HG02840 (cell line): ENCODE measurements at regions not wholly inside any gene's neighbourhood (a gene's known extent, or its start where the extent isn't known, plus 50 kb on each side); places are given as distances from the start of the nearest gene placed in this dataset.

Source experiments
- ATAC-seq: cut with Tn5 transposase; IDR thresholded peaks from one replicate; pipeline ENCODE4 v1.9.1; 2021; ENCODE audit warnings: mild to moderate bottlenecking, moderate library complexity, moderate number of reproducible peaks; ENCODE audit not compliant: unreplicated experiment, low FRiP score

DNA sequence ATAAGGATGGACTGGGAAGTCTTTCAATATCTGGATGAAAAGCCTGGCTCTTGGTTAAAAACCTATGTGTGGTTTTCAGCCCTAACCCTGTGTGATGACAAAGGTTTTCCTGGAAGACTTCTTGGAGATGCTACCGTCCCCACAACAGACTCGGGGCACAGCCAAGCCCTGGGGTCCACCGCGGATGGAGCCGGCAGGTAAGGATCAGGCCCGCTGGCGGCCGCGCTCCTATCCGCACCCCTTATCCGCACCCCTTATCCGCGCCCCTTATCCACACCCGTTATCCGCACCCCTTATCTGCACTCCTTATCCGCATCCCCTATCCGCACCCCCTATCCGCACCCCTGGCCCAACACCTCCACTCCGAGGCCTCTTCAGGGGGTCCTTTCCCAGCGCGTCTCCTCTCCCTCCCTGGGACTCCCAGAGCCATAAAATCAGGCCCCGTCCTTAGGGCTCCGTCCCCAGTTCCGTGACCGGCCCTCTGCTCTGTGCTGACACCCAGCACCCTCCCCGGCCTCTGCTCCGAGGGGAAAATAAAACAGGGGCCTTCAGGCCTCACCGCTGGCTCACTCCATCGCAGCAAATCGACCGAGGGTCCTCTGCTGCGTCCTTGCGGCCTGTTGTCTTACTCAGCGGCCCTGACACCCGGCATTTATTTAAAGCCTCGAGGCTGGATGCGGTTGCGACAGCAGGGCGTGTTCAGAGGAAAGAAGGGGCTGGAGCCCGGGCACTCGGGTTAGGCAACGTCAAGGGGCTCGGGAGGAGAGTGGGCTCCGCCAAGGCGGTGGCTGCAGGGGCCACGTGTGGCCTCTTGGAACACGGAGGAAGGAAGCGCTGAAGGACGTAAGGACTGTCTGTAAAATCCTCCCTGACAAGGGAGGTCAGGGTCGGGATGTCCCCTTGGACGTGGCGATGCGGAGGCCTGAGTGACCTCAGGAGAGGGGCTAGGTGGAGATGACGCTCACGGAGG, 215.1 kb upstream of the ADARB2 start:
- ATAC-seq = no peak

DNA sequence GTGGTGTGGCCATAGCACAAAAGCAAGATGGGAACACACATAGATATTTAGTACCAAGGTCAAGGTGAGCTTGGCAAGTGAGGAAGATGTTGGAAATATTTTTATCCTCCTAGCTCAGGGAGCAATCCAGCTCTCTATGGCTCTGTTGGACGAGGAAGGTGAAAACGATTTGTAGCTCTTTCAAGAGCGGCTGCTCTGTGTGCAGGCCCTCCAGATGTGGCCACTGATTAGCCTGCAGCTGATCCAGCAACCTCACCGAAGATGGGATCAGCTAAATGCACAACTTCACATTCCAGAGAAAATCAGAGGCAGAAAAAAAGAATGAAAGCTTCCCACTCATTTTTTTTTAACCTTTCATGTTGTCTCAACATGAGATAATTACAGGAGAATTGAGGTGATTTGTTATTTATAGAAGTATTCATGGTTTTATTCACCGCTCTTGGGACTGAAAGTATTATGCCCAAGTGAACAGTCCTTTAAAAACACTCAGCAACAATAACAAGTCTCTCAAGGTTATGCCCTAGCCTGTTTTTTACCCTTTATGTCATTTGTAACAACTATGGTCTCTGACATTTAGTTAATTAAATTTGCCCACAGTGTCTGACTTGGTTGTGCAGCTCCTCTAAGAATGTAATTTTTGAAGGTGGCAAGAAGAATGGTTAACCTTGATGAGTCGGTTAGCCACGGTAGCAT, 213.6 kb upstream of the ADARB2 start:
- no peak for ATAC-seq

- no peak for ATAC-seq
Measured at GRCh38 chr10:1947464-1948003, 210.2 kb upstream of the ADARB2 start.

DNA sequence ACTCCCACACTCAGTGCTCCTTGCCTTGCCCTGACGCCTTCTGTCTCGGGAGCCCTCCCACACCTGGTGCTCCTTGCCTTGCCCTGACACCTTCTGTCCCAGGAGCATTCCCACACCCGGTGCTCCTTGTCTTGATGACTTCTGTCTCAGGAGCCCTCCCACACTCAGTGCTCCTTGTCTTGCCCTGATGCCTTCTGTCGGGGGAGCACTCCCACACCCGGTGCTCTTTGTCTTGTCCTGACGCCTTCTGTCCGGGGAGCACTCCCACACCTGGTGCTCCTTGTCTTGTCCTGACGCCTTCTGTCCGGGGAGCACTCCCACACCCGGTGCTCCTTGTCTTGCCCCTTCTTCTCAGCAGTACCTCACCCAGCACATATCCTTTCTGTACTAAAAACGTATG, 207.2 kb upstream of the ADARB2 start:
- no peak for ATAC-seq

DNA sequence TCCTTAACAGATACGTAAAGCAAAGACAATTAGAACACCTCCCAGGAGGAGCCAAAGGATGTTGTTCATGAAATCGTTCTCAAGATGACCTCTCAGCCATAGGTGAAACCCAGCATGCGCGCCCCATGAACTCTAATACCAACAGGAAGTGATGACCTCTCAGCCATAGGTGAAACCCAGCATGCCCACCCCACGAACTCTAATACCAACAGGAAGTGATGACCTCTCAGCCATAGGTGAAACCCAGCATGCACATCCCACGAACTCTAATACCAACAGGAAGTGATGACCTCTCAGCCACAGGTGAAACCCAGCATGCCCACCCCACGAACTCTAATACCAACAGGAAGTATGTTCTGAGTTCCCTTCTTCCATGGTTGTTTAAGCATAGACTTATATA, 205.2 kb upstream of the ADARB2 start:
- no peak for ATAC-seq

DNA sequence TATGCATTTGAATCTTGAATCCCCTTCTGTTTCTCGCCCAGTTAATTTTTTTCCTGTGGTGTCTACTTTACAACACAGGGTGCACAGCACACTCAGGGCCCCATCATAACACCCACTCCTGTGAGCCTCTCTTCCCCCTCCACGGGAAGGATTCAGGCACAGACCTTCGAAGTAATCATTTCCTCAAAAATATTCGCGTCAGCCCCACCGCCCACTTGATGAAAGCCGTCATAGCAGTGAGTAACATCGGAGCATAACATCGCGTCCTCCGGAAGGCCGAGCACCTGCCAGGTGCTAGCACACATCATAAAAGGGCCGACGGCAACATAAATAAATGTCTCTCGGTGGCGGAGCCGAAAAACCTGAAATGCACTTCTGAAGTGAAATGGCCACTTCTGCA, 201.7 kb upstream of the ADARB2 start:
- no peak for ATAC-seq

GRCh38 chr10:1938317-1938716, 201.0 kb upstream of the ADARB2 start:
- no peak for ATAC-seq

- no peak for ATAC-seq
Measured at GRCh38 chr10:1935912-1936311, 198.6 kb upstream of the ADARB2 start.

DNA sequence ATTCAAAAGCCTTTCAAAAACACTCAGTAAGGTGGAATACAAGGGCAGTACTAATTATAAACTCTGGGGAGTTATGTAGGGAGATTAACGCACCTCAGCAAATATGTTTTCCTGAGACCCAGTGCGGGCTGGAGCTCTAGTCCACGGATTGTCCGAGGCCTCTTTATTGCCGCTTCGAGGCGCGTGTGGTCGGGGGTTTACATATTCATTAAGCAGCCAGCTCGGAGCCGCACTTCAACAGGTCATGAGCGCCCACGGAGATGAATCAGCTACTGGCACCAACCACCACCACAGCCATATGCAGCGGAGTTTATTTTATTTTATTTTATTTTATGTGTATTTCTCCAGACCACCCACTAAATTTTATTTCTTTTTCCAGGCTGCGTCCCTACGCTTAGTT, 195.9 kb upstream of the ADARB2 start:
- no peak for ATAC-seq

DNA sequence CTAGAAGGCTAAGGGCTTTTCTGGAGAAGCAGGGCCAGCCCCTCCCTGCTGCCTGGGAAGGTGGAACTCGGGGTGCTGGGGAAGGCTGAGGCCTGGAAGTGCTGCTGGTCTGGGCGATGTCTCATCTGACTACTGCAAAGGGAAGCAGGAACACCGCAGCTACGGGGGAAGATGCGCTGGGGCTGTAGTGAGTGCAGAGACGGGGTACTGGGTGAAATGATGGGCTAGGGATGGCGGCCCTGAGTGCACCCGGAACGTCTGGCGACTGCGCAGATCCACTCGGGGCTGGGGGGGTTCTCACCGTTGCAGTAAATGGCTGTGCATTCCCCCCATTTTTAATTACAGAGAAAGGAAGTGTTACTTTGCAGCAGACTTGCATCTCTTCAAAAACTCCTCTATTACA, 195.4 kb upstream of the ADARB2 start:
- no peak for ATAC-seq

GRCh38 chr10:1928606-1929005, 191.3 kb upstream of the ADARB2 start:
- ATAC-seq = no peak

DNA sequence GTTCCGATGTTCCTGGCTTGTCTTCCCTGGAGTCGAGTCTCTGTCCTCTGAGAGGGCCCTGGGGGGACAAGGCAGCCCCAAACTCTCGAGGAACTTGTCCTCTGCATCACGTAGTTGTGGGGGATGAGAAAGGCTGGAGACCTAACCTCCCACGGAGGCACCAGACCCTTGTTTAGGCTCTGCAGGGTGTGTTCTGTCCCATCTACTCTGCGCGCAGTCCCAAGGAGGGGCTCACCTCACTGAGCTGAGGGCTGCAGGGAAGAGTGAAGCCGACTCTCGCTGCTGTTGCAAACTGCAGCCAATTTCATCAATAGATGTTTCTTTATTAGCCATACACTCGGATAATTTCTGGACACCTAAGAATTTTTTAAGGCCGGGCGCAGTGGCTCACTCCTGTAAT, 186.7 kb upstream of the ADARB2 start:
- no peak for ATAC-seq

GRCh38 chr10:1923586-1923985, 186.3 kb upstream of the ADARB2 start:
- no peak for ATAC-seq

DNA sequence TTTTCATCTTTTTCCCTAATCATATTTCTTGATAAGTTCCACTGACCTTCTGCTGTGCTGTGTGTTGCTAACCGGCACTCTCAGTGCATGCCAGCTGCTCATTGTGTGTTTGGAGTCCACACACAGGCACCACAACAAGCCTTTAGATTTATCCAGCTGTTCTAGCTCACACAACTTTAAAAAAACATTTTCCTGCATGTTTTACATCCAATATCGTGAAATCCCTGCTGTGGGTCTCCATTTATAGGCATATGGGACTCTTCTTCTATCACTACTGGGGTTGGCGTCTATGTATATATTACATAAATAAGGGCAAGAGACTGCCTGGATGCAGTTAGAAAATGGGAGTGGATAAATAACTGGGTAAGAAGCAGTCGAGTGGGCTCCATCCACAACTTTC, 183.6 kb upstream of the ADARB2 start:
- ATAC-seq = no peak

- ATAC-seq = no peak
Measured at GRCh38 chr10:1920127-1920526, 182.8 kb upstream of the ADARB2 start.

- ATAC-seq = no peak
Measured at GRCh38 chr10:1911771-1912170, 174.4 kb upstream of the ADARB2 start.

DNA sequence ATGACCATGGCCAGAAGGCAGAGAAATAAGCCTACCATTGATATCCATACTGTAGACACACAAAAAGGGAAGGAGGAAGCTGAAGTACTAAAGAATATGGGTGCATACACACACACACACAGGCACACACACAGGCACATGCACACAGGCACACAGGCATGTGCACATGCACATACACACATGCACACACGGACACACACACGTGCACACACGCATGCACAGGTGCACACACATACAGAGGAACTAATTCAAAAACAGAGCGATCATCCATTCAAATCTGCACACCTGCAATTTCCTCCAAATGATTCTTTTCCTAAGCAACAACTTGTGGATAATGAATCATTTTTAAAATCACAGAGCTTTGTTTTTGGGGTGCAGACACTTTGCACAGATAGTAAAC, 166.7 kb upstream of the ADARB2 start:
- no peak for ATAC-seq

DNA sequence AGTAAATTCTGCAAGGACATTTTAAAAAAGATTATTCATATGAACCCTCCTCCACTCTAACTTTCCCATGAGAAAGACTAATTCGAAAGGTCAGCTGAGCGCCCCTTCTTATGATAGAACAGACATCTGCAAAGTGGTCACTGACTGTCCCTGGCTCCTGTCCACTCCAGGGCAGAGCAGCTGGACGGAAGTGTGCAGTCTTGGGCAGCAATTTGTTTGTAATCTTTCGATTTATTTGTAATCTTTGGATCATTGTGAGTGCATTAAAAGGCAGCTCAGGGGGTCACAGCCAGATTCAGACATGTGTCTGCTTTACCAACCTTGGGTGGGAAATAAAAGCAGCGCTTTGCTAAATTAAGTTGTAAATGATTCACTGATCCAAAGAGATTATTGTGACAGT, 158.8 kb upstream of the ADARB2 start:
- ATAC-seq = no peak

DNA sequence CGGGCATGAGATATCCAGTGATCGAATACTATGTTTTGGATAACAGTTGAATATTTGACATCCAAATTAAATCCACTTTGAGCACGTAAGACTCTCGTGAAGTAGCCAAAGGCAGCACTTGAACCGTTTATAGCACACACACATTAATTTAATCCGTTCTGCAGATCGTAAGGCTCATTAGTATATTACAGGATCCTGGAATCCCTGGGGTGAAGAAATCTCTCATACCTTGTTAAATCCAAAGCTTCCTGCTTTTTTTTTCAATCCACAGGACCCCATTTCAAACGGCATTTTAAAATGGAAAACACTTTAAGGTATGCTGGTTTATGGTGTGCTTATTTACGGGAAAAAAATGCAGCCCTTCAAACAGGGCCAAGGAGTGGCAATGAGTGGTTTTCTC, 158.4 kb upstream of the ADARB2 start:
- ATAC-seq = no peak

DNA sequence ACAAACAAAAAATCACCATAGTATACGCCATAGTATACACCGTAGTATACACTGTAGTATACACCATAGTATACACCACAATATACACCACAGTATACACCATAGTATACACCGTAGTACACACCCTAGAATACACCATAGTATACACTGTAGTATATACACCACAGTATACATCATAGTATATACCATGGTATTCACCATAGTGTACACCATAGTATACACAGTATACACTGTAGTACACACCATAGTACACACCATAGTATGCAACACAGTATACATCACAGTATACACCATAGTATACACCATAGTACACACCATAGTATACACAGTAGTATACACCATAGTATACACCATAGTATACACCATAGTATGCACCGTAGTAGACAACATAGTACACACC, 157.6 kb upstream of the ADARB2 start:
- no peak for ATAC-seq

DNA sequence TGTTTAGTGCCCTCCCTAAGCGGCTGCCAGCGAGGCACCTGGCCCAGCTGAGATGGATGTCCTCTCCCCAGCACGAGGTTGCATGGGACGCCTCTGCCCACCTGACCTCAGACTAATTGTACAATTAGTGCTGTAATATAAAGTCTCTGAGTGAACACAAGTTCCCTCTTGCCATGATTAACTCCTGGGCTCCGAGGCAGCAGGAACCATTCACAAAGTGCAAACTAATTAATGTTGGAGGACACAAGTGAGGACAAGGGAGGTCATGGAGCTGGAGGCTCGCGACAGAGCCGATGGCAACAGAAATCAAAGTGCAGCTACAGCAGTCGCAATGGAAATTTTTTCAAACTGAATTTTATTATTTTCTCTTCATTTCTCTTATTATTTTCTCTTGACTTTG, 156.6 kb upstream of the ADARB2 start:
- ATAC-seq = no peak

DNA sequence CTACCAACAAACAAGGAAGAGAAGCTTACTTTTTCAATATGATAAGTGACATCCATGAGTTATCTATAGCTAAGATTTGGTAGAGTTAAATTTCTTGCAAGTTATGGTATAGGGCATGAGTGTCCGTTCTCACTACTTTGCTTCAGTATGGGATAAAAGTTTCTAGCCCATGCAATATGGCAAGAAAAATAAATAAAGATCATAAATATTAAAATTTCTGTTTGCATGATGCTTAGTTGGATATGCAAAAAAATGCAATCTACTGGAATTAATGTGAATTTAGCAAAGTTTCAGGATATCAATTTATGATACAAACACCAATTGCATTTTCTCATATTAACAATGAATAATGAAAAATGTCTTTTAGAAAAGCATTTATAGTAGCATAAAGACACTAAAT, 148.7 kb upstream of the ADARB2 start:
- ATAC-seq = no peak
